IMR-90 (cell line): ENCODE measurements at regions not wholly inside any gene's neighbourhood (a gene's known extent, or its start where the extent isn't known, plus 50 kb on each side); places are given as distances from the start of the nearest gene placed in this dataset.

ENCODE experiments used
- ATAC-seq: fragments of 200-7000 bp; cut with Tn5 transposase; 2 replicates; pipeline ENCODE4 v1.9.1; 2020; ENCODE audit warnings: low read depth, mild to moderate bottlenecking, moderate library complexity
- BruUV-seq: library from RNA; stranded (reverse); fragments of 400-500 nt; replicated peaks from 2 replicates; lab custom pipeline; 2021; lab: Mats Ljungman, UMichigan
- CTCF ChIA-PET: fragments of 300-600 bp; formaldehyde crosslinking; extraction: SDS; loops from one replicate; lab custom pipeline; 2021; ENCODE audit warnings: antibody characterized with exemption; lab: Yijun Ruan, JAX
- POLR2A ChIA-PET: fragments of 300-600 bp; sonication (Branson Sonifier 250); formaldehyde crosslinking; loops from one replicate; lab custom pipeline; 2022; ENCODE audit warnings: antibody characterized with exemption; ENCODE audit not compliant: unreplicated experiment; lab: Charles Lee
- DNase-seq: peaks from one replicate; pipeline ENCODE4 v3.0.0; 2013
- H2AFZ ChIP-seq: replicated peaks from 2 replicates; pipeline ENCODE3; 2013; ENCODE audit warnings: low read length, mild to moderate bottlenecking; ENCODE audit not compliant: poor library complexity
- H2AK5ac ChIP-seq: 2 replicates; pipeline ENCODE4 v1.6.1; 2013; ENCODE audit warnings: low read depth, low read length, inconsistent platforms
- H2AK9ac ChIP-seq: replicated peaks from 2 replicates; pipeline ENCODE3; 2013; ENCODE audit warnings: mild to moderate bottlenecking, low read depth, low read length, moderate library complexity; ENCODE audit not compliant: poor library complexity
- H2BK120ac ChIP-seq: 2 replicates; pipeline ENCODE4 v1.6.1; 2013; ENCODE audit warnings: low read depth, low read length, inconsistent platforms
- H2BK15ac ChIP-seq: 3 replicates; pipeline ENCODE4 v1.6.1; 2013; ENCODE audit warnings: low read depth, low read length, inconsistent platforms
- H2BK20ac ChIP-seq: 2 replicates; pipeline ENCODE4 v1.6.1; 2013; ENCODE audit warnings: low read depth, mild to moderate bottlenecking, inconsistent platforms, low read length, moderate library complexity
- H2BK5ac ChIP-seq: 2 replicates; pipeline ENCODE4 v1.6.1; 2013; ENCODE audit warnings: mild to moderate bottlenecking, low read depth, low read length, inconsistent platforms; ENCODE audit not compliant: poor library complexity, severe bottlenecking
- H3K14ac ChIP-seq: replicated peaks from 2 replicates; pipeline ENCODE4 v1.6.1; 2013; ENCODE audit warnings: low read depth, low read length, inconsistent platforms
- H3K18ac ChIP-seq: 2 replicates; pipeline ENCODE4 v1.6.1; 2013; ENCODE audit warnings: low read depth, low read length, control low read depth
- H3K23ac ChIP-seq: 2 replicates; pipeline ENCODE4 v1.6.1; 2013; ENCODE audit warnings: low read depth, low read length, inconsistent platforms
- H3K27ac ChIP-seq: 2 replicates; pipeline ENCODE4 v1.5.1; 2013; ENCODE audit warnings: mild to moderate bottlenecking, control low read depth, low read length; ENCODE audit not compliant: insufficient read depth
- H3K27me3 ChIP-seq: 2 replicates; pipeline ENCODE4 v1.6.1; 2013; ENCODE audit warnings: low read length; ENCODE audit not compliant: control insufficient read depth, insufficient read depth
- H3K36me3 ChIP-seq: 2 replicates; pipeline ENCODE4 v1.6.1; 2013; ENCODE audit warnings: low read length, mixed read lengths; ENCODE audit not compliant: control insufficient read depth, insufficient read depth
- H3K4ac ChIP-seq: 2 replicates; pipeline ENCODE4 v1.6.1; 2013; ENCODE audit warnings: low read depth, low read length, inconsistent platforms
- H3K4me1 ChIP-seq: 2 replicates; pipeline ENCODE4 v1.6.1; 2013; ENCODE audit warnings: low read length, mixed read lengths; ENCODE audit not compliant: control insufficient read depth, insufficient read depth
- H3K4me2 ChIP-seq: 2 replicates; pipeline ENCODE4 v1.6.1; 2013; ENCODE audit warnings: low read depth, mild to moderate bottlenecking, control low read depth, low read length, moderate library complexity
- H3K4me3 ChIP-seq: 2 replicates; pipeline ENCODE4 v1.5.1; 2013; ENCODE audit warnings: low read depth, mild to moderate bottlenecking, control low read depth, low read length, moderate library complexity; ENCODE audit not compliant: insufficient read depth
- H3K56ac ChIP-seq: 2 replicates; pipeline ENCODE4 v1.6.1; 2013; ENCODE audit warnings: low read length, inconsistent platforms; ENCODE audit not compliant: insufficient read depth; ENCODE audit errors: extremely low read depth
- H3K79me1 ChIP-seq, 2 experiments: 2 replicates each; pipeline ENCODE4 v1.6.1; 2013; ENCODE audit warnings: low read length in 2 of 2, inconsistent platforms in 1 of 2, low read depth in 1 of 2
- H3K9ac ChIP-seq: 2 replicates; pipeline ENCODE4 v1.6.1; 2013; ENCODE audit warnings: low read depth, low read length, control low read depth
- H3K9me1 ChIP-seq: 2 replicates; pipeline ENCODE4 v1.6.1; 2013; ENCODE audit warnings: low read length, inconsistent platforms; ENCODE audit not compliant: insufficient read depth
- H3K9me3 ChIP-seq: 2 replicates; pipeline ENCODE4 v1.6.1; 2013; ENCODE audit warnings: low read length; ENCODE audit not compliant: control insufficient read depth, insufficient read depth
- H4K20me1 ChIP-seq: 2 replicates; pipeline ENCODE4 v1.6.1; 2013; ENCODE audit warnings: low read length, inconsistent platforms; ENCODE audit not compliant: insufficient read depth
- H4K5ac ChIP-seq: 2 replicates; pipeline ENCODE4 v1.6.1; 2013; ENCODE audit warnings: mild to moderate bottlenecking, low read depth, low read length, control low read depth
- H4K8ac ChIP-seq, 2 experiments: 2 replicates each; pipeline ENCODE4 v1.6.1; 2013; ENCODE audit warnings: low read depth in 2 of 2, low read length in 2 of 2, control low read depth in 1 of 2, inconsistent platforms in 1 of 2
- H4K91ac ChIP-seq: 2 replicates; pipeline ENCODE4 v1.6.1; 2013; ENCODE audit warnings: low read depth, low read length, inconsistent platforms; ENCODE audit not compliant: insufficient read depth
- BHLHE40 ChIP-seq: fragments of 150-350 bp; IDR thresholded peaks from 2 replicates; pipeline ENCODE4 v1.6.1; 2016; ENCODE audit warnings: mild to moderate bottlenecking, low read depth, low read length
- FOS ChIP-seq: fragments of 150-350 bp; IDR thresholded peaks from 2 replicates; pipeline ENCODE4 v1.6.1; 2016; ENCODE audit warnings: low read depth, low read length
- dilution Hi-C: fragments of 300-500 bp; cut with HindIII; formaldehyde crosslinking; loops from one replicate; pipeline ENCODE4 v1.14.3; 2018; ENCODE audit warnings: low sequenced_read_pairs; ENCODE audit not compliant: unreplicated experiment
- in situ Hi-C: fragments of 300-500 bp; cut with MboI; formaldehyde crosslinking; loops from 3 replicates; pipeline ENCODE4 v1.14.3; 2019; ENCODE audit warnings: low sequenced_read_pairs, inconsistent platforms, mixed read lengths
- intact Hi-C: fragments of 100-400 bp; cut with micrococcal nuclease; formaldehyde crosslinking; loops from 2 replicates; pipeline ENCODE4 v1.10.0; 2022

GRCh38 chr21:19350286-19350685 is 946.7 kb upstream of the TMPRSS15 start:
- Histone ChIP-seq H2AK5ac (no peak overlapping the region), H4K8ac (no peak overlapping the region), H3K36me3 (no peaks in the 10 kb centered on the region), H3K4me2 (no peak overlapping the region), H3K27me3 (no peaks in the 10 kb centered on the region), H3K79me1 (no peaks in the 10 kb centered on the region), H3K4me3 (no peak overlapping the region), H4K20me1 (no peaks in the 10 kb centered on the region), H3K14ac (no peak overlapping the region), H2AFZ (no peak overlapping the region), H3K9me1 (no peaks in the 10 kb centered on the region), H2BK20ac (no peak overlapping the region), H2BK120ac (no peak overlapping the region), H3K4me1 (no peaks in the 10 kb centered on the region), H3K23ac (no peak overlapping the region), H3K27ac (no peak overlapping the region), H2BK5ac (no peak overlapping the region), H3K9ac (no peak overlapping the region), H3K18ac (no peak overlapping the region), H3K56ac (no peak overlapping the region), H4K5ac (no peak overlapping the region), H3K4ac (no peak overlapping the region), H3K9me3 (peaks cover 4% of the 10 kb centered on the region; the same call in 1 of the 2 replicates), H2BK15ac (no peak overlapping the region), H4K91ac (no peak overlapping the region), H2AK9ac (no peak overlapping the region)
- ChIA-PET CTCF (interaction anchor here (0.5 kb wide), 1 partner anchor 15 kb away, joined by 3 read pairs; no protein-coding TSS in a partner anchor), POLR2A (no interaction called here)
- no peak for TF ChIP-seq BHLHE40
- no peak for TF ChIP-seq FOS
- in situ Hi-C loops = no loop called here
- BruUV-seq = no TSS peak
- intact Hi-C loops = no loop called here
- dilution Hi-C loops = no loop called here
- DNase-seq = no peak
- no peak for ATAC-seq
